ENCODE measurements at regions not wholly inside any gene's neighbourhood (a gene's known extent, or its start where the extent isn't known, plus 50 kb on each side); places are given as distances from the start of the nearest gene placed in this dataset.
A peak's percentile ranks its signal among the peaks of the same experiment; 100 is the strongest.

DNA sequence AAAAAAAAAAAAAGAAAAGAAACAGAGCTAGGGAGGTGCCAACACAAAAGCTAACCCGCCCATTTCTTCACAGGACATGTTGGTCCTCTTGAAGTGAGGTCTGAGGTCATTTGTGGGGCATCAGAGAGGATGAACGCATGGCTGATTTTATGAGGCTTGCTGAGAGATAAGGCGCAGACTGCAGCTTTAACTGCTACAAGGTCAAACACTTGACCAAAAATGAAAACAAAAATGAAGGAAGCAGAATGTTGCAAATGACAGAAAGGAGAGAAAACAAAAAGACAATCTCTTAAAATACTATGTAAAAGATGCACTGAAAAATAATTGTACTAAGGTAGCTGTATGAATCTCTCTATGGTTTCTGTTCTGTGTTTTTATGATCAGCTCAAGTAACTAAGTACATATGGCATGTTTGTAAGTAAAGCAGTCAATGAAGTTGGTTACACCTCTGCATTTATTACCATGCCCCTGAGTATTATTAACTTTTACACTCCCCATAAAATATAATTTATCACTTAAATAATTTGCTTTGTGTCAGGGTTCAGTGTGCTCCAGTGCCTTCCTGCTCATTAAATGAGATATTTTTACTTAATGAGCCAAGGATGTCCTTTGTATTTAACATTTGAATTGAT is 249.1 kb upstream of the NR5A2 start:
- H2BK15ac ChIP-seq (ENCODE audit: low read depth, poor library complexity, severe bottlenecking): no peak overlapping the region
- H4K8ac ChIP-seq (ENCODE audit: low read length): no peak overlapping the region
- H3K18ac ChIP-seq (ENCODE audit: low read depth in 1 of 2, low read length in 2 of 2): no peak overlapping the region
- H3K4me2 ChIP-seq (ENCODE audit: low read length, poor library complexity, severe bottlenecking): no peak overlapping the region
- H3K4ac ChIP-seq (ENCODE audit: low read depth in 1 of 2, low read length in 2 of 2): no peak overlapping the region
- no peak overlapping the region for H2BK12ac ChIP-seq (ENCODE audit: low read length in 2 of 2)
- H3K9me3 ChIP-seq (ENCODE audit: control insufficient read depth, low read length): no peaks in the 10 kb centered on the region
- no peak overlapping the region for H3K4me3 ChIP-seq (ENCODE audit: insufficient read depth in 1 of 2, low read depth in 1 of 2, low read length in 2 of 2)
- peaks cover 2% of the 10 kb centered on the region for H3K4me1 ChIP-seq (ENCODE audit: control insufficient read depth, insufficient read depth, low read depth, low read length)
- H2BK5ac ChIP-seq (ENCODE audit: low read depth, low read length, poor library complexity, severe bottlenecking): no peak overlapping the region
- no peaks in the 10 kb centered on the region for H3K27me3 ChIP-seq (ENCODE audit: control insufficient read depth in 1 of 2, insufficient read depth in 1 of 2, low read length in 2 of 2)
- WGBS: 37% methylated on average over 2 of the region's 3 CpGs
- H2AFZ ChIP-seq (ENCODE audit: low read depth, low read length): no peak overlapping the region
- no peaks in the 10 kb centered on the region for H3K36me3 ChIP-seq (ENCODE audit: control insufficient read depth in 1 of 2, insufficient read depth in 2 of 2, low read depth in 1 of 2, low read length in 2 of 2)
- H3K23ac ChIP-seq (ENCODE audit: low read length in 2 of 2): no peak overlapping the region
- no peak overlapping the region for H4K91ac ChIP-seq (ENCODE audit: low read length)
- no peak overlapping the region for H3K9ac ChIP-seq (ENCODE audit: low read length)
- peak; percentile 22 for DNase-seq
- H2BK120ac ChIP-seq (ENCODE audit: low read depth, low read length): no peak overlapping the region
- H3K14ac ChIP-seq (ENCODE audit: low read length in 2 of 2): no peak overlapping the region
- H2AK5ac ChIP-seq (ENCODE audit: low read length, severe bottlenecking): no peak overlapping the region
- H3K27ac ChIP-seq (ENCODE audit: low read length, poor library complexity, severe bottlenecking): no peak overlapping the region
- no peaks in the 10 kb centered on the region for H3K79me1 ChIP-seq (replicated peaks; ENCODE audit: low read length, poor library complexity, severe bottlenecking)

DNA sequence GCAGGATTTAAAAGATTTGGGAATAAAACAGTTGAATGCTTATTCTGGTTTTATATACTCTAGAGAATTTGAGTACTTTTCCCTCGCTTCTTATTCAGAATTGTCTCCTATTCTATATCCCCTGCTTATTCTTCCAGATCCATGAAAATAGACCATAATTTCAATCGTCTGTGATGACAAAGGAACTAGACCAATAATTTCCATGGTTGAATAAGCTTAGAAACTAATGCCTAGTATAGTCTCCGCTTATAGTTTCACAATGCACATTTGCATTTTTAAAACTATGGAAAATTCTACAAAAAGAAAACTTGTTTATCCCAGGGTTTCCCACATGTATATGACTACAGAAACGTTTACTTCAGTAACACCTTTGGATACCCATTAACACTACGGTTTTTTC is 247.4 kb upstream of the NR5A2 start:
- Histone ChIP-seq H2AK5ac (ENCODE audit: low read length, severe bottlenecking) (no peak overlapping the region), H2BK15ac (ENCODE audit: low read depth, poor library complexity, severe bottlenecking) (no peak overlapping the region), H3K14ac (ENCODE audit: low read length in 2 of 2) (no peak overlapping the region), H3K4me3 (ENCODE audit: insufficient read depth in 1 of 2, low read depth in 1 of 2, low read length in 2 of 2) (no peak overlapping the region), H2AFZ (ENCODE audit: low read depth, low read length) (no peak overlapping the region), H3K4me1 (ENCODE audit: control insufficient read depth, insufficient read depth, low read depth, low read length) (peaks cover 2% of the 10 kb centered on the region), H2BK5ac (ENCODE audit: low read depth, low read length, poor library complexity, severe bottlenecking) (no peak overlapping the region), H3K4ac (ENCODE audit: low read depth in 1 of 2, low read length in 2 of 2) (no peak overlapping the region), H2BK12ac (ENCODE audit: low read length in 2 of 2) (no peak overlapping the region), H3K27me3 (ENCODE audit: control insufficient read depth in 1 of 2, insufficient read depth in 1 of 2, low read length in 2 of 2) (no peaks in the 10 kb centered on the region), H3K79me1 (replicated peaks; ENCODE audit: low read length, poor library complexity, severe bottlenecking) (no peaks in the 10 kb centered on the region), H4K91ac (ENCODE audit: low read length) (no peak overlapping the region), H3K27ac (ENCODE audit: low read length, poor library complexity, severe bottlenecking) (no peak overlapping the region), H3K18ac (ENCODE audit: low read depth in 1 of 2, low read length in 2 of 2) (no peak overlapping the region), H3K4me2 (ENCODE audit: low read length, poor library complexity, severe bottlenecking) (no peak overlapping the region), H3K23ac (ENCODE audit: low read length in 2 of 2) (no peak overlapping the region), H3K36me3 (ENCODE audit: control insufficient read depth in 1 of 2, insufficient read depth in 2 of 2, low read depth in 1 of 2, low read length in 2 of 2) (no peaks in the 10 kb centered on the region), H3K9ac (ENCODE audit: low read length) (no peak overlapping the region), H2BK120ac (ENCODE audit: low read depth, low read length) (no peak overlapping the region), H4K8ac (ENCODE audit: low read length) (no peak overlapping the region), H3K9me3 (ENCODE audit: control insufficient read depth, low read length) (no peaks in the 10 kb centered on the region)
- 90% methylated on average over 3 of the region's 5 CpGs for WGBS
- no peak for DNase-seq

DNA sequence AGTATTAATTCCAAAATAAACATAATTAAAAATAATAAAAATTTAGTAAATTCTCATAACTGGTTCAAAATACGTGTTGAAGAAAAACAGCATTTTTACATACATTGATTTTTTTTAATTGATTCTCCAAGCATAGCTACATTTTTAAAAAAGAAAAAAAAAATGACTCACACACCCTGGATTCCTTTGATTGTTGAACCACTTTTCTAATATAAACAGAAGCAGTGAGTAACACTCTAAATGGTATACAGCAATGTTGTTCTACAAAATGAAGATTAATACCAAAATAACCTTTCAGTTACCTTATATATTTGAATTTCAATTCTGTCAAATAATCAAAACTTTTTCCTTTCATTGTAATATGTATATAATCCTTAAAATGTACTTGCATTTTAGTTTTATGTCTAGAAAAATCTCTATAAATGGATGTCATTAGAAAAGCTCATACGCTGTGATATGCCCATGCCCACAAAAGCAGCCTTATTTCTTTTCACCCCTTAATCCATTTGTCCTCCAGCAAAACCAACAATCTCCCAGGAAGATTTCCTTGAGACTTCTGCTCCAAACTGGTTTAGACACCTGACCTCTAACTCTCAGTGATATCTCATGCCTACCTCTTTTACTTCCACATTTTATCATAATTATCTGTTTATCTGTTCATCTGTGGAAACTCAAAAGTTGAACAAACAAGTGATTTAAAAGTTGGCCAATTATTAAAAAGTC is 246.4 kb upstream of the NR5A2 start:
- Histone ChIP-seq H2BK12ac (ENCODE audit: low read length in 2 of 2) (no peak overlapping the region), H3K27me3 (ENCODE audit: control insufficient read depth in 1 of 2, insufficient read depth in 1 of 2, low read length in 2 of 2) (no peaks in the 10 kb centered on the region), H3K4me2 (ENCODE audit: low read length, poor library complexity, severe bottlenecking) (no peak overlapping the region), H2BK120ac (ENCODE audit: low read depth, low read length) (no peak overlapping the region), H2AK5ac (ENCODE audit: low read length, severe bottlenecking) (no peak overlapping the region), H3K4me1 (ENCODE audit: control insufficient read depth, insufficient read depth, low read depth, low read length) (peaks cover 2% of the 10 kb centered on the region), H4K8ac (ENCODE audit: low read length) (no peak overlapping the region), H3K4ac (ENCODE audit: low read depth in 1 of 2, low read length in 2 of 2) (no peak overlapping the region), H3K23ac (ENCODE audit: low read length in 2 of 2) (no peak overlapping the region), H3K4me3 (ENCODE audit: insufficient read depth in 1 of 2, low read depth in 1 of 2, low read length in 2 of 2) (no peak overlapping the region), H2BK5ac (ENCODE audit: low read depth, low read length, poor library complexity, severe bottlenecking) (no peak overlapping the region), H3K9ac (ENCODE audit: low read length) (no peak overlapping the region), H2BK15ac (ENCODE audit: low read depth, poor library complexity, severe bottlenecking) (no peak overlapping the region), H3K18ac (ENCODE audit: low read depth in 1 of 2, low read length in 2 of 2) (no peak overlapping the region), H2AFZ (ENCODE audit: low read depth, low read length) (no peak overlapping the region), H3K79me1 (replicated peaks; ENCODE audit: low read length, poor library complexity, severe bottlenecking) (no peaks in the 10 kb centered on the region), H3K36me3 (ENCODE audit: control insufficient read depth in 1 of 2, insufficient read depth in 2 of 2, low read depth in 1 of 2, low read length in 2 of 2) (no peaks in the 10 kb centered on the region), H4K91ac (ENCODE audit: low read length) (no peak overlapping the region), H3K14ac (ENCODE audit: low read length in 2 of 2) (no peak overlapping the region), H3K27ac (ENCODE audit: low read length, poor library complexity, severe bottlenecking) (no peak overlapping the region), H3K9me3 (ENCODE audit: control insufficient read depth, low read length) (no peaks in the 10 kb centered on the region)
- 90% methylated on average over 1 of the region's 2 CpGs for WGBS
- peak; percentile 61 for DNase-seq

DNA sequence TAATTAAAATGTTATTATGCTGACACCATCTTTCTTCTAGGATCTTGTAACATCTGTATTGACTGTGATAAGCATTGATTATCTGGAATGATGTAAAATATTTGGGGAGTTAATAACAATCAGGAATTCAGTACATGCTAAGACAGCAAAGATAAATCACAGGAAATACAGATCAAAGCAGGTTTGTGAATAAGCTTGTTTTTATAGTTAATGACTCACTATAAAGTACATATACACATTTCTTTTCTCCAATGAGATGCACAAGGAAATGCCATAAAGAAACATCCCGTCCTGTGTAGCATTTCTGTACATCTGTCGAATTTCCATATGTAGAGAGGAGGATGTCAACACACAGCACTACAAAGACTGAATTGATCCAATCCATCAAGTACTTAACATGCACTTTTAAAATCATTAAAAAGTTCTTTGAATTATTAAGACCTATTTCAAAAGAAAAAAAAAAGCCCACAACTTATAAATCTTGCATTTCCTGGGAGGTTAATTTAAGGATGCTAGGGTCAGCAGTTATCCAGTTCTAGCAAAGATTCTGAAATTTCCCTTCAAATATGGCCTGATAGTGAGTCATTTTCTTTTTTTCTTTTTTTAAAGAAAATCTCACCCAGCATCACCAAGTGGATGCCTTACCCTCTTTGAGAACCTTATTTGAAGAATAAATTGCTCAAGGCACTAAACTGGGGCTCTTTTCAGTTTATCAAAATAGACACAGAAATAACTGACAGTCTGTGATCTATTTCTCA is 243.2 kb upstream of the NR5A2 start:
- Histone ChIP-seq H3K14ac (ENCODE audit: low read length in 2 of 2) (no peak overlapping the region), H2BK5ac (ENCODE audit: low read depth, low read length, poor library complexity, severe bottlenecking) (no peak overlapping the region), H3K27ac (ENCODE audit: low read length, poor library complexity, severe bottlenecking) (no peak overlapping the region), H3K4me2 (ENCODE audit: low read length, poor library complexity, severe bottlenecking) (no peak overlapping the region), H3K36me3 (ENCODE audit: control insufficient read depth in 1 of 2, insufficient read depth in 2 of 2, low read depth in 1 of 2, low read length in 2 of 2) (no peaks in the 10 kb centered on the region), H2BK12ac (ENCODE audit: low read length in 2 of 2) (no peak overlapping the region), H2AFZ (ENCODE audit: low read depth, low read length) (no peak overlapping the region), H3K4me3 (ENCODE audit: insufficient read depth in 1 of 2, low read depth in 1 of 2, low read length in 2 of 2) (no peak overlapping the region), H3K18ac (ENCODE audit: low read depth in 1 of 2, low read length in 2 of 2) (no peak overlapping the region), H4K91ac (ENCODE audit: low read length) (no peak overlapping the region), H4K8ac (ENCODE audit: low read length) (no peak overlapping the region), H3K23ac (ENCODE audit: low read length in 2 of 2) (no peak overlapping the region), H3K9ac (ENCODE audit: low read length) (no peak overlapping the region), H3K79me1 (replicated peaks; ENCODE audit: low read length, poor library complexity, severe bottlenecking) (no peaks in the 10 kb centered on the region), H2BK120ac (ENCODE audit: low read depth, low read length) (no peak overlapping the region), H3K27me3 (ENCODE audit: control insufficient read depth in 1 of 2, insufficient read depth in 1 of 2, low read length in 2 of 2) (no peaks in the 10 kb centered on the region), H3K9me3 (ENCODE audit: control insufficient read depth, low read length) (no peaks in the 10 kb centered on the region), H2AK5ac (ENCODE audit: low read length, severe bottlenecking) (no peak overlapping the region), H3K4ac (ENCODE audit: low read depth in 1 of 2, low read length in 2 of 2) (no peak overlapping the region), H2BK15ac (ENCODE audit: low read depth, poor library complexity, severe bottlenecking) (no peak overlapping the region), H3K4me1 (ENCODE audit: control insufficient read depth, insufficient read depth, low read depth, low read length) (no peaks in the 10 kb centered on the region)
- WGBS: 20% methylated on average over 1 of the region's 2 CpGs
- DNase-seq: peak; percentile 9

Data from mesenchymal stem cell (in vitro differentiated cells and primary cell).